ENCODE measurements at regions not wholly inside any gene's neighbourhood (a gene's known extent, or its start where the extent isn't known, plus 50 kb on each side); places are given as distances from the start of the nearest gene placed in this dataset.

DNA sequence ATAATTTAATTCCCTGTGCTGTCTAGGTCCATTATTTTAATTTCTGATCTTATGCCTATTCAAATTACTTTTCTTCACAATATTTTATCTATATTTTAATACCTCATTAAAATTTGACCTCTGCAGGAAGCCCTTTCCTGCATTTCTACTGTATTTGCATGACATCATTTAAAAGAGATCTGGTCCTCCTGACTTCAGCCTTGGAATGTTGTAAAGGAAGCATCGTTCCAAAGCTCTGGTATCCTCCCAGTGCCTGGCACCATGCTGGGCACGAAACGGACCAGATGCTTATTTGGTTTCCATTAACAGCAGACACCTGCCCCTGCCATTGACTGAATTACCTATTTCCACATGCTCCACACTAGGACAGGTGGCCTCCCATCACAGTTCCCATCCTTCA, 247.5 kb downstream of the KLF6 start:
- TF ChIP-seq, protein P1, sequence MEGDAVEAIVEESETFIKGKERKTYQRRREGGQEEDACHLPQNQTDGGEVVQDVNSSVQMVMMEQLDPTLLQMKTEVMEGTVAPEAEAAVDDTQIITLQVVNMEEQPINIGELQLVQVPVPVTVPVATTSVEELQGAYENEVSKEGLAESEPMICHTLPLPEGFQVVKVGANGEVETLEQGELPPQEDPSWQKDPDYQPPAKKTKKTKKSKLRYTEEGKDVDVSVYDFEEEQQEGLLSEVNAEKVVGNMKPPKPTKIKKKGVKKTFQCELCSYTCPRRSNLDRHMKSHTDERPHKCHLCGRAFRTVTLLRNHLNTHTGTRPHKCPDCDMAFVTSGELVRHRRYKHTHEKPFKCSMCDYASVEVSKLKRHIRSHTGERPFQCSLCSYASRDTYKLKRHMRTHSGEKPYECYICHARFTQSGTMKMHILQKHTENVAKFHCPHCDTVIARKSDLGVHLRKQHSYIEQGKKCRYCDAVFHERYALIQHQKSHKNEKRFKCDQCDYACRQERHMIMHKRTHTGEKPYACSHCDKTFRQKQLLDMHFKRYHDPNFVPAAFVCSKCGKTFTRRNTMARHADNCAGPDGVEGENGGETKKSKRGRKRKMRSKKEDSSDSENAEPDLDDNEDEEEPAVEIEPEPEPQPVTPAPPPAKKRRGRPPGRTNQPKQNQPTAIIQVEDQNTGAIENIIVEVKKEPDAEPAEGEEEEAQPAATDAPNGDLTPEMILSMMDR (IDR thresholded peaks at IDR 0.05; ENCODE audit: low read depth, low read length, poor library complexity, severe bottlenecking), result no peak
- TF ChIP-seq EZH2phosphoT487 (IDR thresholded peaks at IDR 0.05; ENCODE audit: borderline replicate concordance, low read length), result no peak
